OCI-M2 (cell line): ENCODE measurements at regions not wholly inside any gene's neighbourhood (a gene's known extent, or its start where the extent isn't known, plus 50 kb on each side); places are given as distances from the start of the nearest gene placed in this dataset.
"Not testable (repeated sequence)": the region's sequence is repeated elsewhere in the genome, so short reads cannot be mapped to it uniquely, and the experiment has no call there.

ENCODE experiments used
- DNase-seq: peaks from one replicate; lab custom pipeline; 2025; ENCODE audit not compliant: unreplicated experiment; lab: John Stamatoyannopoulos, UW

DNA sequence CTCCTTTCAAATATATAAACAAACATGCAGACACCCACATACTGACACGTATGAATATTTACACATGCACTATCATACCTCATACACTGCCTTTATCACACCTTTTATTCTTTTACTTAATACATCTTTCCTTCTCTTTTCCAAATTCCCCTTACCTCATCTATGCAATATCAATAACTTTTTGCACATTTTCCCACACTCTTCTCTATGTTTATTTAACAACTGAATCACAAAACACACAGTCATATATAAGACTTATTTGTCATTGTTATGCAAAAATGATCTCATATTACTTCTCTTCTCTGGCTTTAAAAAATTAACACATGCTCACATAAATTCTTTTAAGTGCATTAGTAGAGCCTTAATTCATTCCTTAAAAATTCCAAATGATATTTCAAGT lies 461.4 kb downstream of the DIPK2A start:
- DNase-seq, result no peak

DNA sequence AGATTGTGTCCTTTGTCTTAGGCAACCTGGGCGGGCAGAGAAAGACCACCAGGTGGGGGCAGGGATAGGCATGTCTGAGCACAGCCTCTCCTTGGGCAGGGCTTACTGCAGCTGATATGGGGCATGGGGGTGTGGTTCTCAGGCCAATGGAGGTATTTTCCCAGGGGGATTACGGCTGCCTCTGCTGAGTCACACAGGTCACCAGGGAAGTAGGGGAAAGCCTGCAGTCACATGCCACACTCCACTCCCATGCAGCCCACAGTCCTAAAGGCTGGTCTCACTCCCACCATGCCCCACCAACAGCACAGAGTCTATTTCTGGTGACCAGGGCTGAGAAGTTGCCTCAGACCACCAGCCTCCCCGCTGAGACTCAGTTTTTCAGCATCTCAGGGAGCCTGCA lies 466.4 kb downstream of the DIPK2A start:
- DNase-seq, result no peak

DNA sequence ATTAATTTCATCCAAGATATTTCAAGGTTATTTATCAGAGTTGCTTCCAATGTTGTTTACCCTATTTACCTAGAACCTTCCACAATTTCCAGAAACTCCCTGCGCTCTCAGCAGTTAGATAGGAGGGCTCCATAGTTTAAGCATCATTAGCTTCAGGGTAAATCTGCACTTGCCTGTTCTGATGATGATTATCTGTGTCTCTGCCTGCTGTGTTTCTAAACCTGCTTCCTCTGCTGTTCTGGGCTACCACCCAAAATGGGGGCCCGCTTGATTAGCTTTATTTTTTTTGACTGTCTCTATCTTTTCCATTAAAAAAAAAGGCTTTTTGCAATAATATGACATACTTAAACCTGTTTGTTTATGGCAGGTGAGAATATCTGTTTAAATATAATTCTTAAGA lies 472.4 kb downstream of the DIPK2A start:
- DNase-seq, result no peak

DNA sequence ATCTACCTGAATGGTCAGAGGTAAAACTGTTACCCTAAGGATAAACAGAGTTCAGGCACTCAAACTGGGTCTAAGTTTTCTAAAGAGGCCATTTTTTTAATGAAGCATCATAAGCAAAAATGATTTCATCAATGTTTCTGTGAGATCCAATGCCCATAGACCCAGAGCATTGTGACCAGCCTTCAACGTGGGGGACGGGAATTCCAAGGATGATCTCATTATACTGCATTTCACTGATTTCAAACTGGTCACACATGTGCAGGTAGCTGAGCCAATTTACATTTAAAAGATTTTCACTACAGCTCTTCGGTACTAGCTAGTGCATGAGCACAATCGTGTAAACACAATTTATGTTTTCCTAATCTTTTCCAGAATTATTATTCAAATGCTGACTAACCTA lies 472.9 kb downstream of the DIPK2A start:
- no peak for DNase-seq

DNA sequence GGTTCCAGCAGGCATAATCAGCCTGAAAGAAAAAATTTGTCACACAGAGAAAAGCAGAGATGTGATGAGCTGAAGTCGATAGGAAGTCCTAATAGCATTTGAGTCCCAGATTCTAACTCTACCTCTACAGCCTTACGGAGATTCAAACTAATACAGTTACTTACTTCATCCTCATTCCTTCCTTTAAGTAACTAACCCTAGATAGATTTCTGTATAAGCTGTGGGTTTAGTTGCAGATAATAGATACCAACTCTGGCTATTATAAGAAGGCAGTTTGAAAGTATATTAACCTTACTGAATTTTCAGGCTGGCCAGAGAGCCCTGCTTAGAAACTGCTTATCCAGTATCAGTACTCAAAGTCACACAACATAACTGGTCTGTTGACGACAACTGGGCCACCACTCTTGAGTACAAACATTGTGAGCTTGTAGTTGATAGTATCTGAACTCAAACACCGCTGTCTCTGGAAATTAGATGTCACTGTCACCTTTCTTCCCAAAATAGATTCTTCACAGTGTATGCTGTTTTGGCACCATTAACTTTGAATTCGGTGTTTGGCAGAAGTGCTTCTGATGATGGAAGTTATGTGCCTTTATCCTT lies 484.3 kb downstream of the DIPK2A start:
- DNase-seq, result no peak

DNA sequence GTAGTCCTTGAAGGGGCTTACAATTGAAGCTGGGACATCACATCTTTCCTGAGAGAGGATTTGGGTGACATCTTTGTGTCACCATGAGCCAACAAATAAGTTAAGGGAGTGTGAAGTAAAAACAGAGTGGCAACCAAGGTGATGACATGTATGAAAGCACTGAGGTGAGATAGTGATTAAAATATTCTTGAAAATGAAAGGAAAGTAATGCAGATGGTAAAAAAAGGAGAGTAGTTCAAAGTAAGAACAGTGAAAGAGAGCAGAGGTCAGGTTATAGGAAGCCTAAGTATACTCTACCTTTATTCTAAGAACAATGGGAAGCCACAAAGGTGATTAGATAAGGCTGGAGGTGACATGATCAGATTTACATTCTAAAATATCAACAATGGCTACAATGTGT lies 486.1 kb downstream of the DIPK2A start:
- DNase-seq, result no peak

DNA sequence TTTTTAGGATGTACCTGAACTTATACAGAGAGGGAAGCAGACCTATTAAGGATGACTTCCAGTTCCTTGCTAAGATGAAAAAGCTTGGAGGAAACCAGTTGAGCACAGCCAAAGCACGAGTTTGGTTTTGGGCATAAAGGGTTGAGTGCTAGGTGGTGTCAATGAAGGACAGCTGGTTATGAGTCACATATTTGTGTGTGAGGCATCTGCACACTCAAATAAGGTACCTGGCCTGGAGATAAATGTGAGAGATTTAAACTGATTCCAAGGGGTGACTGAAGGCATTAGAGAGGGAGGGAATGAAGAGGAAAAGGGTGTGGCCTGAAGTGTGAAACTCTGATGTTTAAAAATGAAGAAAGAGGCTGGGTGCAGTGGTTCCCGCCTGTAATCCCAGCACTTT lies 486.7 kb downstream of the DIPK2A start:
- DNase-seq, result no peak

DNA sequence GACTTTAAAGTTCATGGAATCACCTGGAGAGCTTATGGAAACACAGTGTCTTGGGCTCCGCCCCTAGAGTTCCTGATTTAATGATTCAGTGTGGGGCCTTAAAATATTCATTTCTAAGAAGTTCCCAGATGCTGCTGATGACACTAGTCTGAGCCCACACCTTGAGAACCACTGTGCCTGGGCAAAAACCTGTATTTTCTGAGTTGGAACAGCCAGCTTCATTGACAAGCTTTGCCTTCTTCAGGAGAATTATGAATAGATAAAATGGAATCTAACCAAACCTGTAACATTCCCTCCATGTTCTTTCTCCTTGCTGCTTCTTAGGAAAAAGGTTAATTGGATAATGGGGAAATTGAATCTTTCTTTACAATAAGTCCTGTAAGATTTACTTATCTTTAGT lies 490.7 kb downstream of the DIPK2A start:
- no peak for DNase-seq

DNA sequence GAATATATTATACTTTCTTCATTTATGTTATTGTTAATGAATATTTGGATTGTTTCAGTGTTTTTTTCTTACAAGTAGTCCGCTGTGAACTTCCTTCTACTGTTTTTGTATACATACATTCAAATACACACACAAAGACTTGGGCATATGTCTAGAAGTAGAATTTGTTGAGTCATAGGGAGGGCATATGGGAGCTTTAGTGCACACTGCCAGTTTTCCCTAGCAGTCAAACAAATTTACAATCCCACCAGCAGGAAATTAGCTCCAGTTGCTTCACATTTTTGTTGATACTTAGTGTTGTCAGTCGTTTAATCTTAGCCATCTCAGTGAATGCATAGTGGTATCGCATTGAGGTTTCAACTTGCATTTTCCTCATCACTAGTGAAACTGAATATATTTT lies 492.3 kb downstream of the DIPK2A start:
- no peak for DNase-seq

DNA sequence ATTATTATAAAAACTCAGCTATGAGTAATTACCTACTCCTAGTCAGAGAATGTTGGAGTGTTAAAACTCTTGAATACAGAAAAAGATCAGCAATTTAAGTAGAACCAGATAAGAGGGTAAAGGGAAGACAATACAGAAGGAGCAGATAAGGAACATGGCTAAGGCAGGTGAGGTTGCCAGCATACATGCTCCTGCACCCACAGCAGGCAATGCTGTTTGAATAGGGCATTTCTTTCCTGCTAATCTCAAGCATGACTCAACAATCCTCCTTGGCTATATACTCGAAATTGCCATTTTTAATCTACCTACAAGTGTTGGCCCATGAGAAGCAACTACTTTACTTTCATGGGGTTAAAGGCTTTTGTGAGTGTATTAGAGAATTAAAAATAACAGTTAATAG lies 494.5 kb downstream of the DIPK2A start:
- DNase-seq, result no peak

DNA sequence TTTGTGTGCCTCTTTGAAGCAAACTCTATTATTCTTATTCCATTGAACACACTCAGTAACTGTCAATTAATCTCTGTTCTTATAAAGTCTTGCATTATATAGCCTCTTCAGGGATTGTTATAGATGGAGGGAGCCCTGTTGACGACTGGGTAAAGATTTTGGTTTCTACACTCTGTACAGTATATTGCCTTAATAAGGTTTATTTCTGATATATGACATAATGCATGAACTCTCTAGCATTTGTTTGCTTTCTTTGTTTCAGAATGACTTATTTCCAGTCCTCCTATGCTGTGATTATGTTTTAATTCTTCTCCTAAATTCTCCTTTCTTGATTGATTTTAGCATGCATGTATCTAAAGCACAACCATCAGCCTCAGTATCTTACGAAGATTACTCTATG lies 494.9 kb downstream of the DIPK2A start:
- DNase-seq, result no peak

DNA sequence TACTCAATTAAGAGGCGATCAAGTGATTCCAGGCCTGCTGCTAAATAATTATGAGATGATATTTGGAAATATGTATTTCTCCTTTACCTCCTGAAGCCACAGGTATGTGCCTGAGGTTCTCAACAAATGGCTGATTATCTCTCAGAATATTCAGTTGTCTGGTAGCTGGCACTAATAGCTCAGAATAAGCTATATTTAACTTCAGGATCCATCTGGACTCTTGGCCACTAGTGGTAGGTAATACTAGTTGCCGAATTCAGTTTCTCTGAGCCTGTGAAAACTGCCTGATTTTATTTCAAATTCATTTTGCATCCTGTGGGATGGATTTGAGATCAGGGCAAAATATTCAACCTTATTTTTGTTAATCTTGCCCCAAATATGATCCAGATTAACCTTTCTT lies 499.0 kb downstream of the DIPK2A start:
- no peak for DNase-seq

DNA sequence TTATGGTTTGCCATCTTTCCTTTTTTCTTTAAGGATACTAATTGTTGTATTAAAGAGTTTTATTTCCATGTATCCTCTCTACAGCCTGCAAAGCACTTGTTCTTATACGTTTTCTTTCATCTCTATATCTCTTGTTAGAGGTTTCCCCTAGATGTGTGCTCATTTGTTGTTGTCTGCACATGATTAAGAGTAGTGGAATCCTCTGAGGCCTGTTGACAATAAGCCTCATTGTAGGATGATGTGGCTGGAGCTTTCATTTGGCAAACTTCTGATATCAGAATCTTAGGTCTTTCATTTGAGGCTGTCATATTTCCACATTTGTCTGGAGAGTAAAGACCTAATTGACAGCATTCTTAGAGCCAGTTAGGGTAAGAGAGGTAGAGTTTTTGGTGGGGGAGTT lies 506.0 kb downstream of the DIPK2A start:
- no peak for DNase-seq

DNA sequence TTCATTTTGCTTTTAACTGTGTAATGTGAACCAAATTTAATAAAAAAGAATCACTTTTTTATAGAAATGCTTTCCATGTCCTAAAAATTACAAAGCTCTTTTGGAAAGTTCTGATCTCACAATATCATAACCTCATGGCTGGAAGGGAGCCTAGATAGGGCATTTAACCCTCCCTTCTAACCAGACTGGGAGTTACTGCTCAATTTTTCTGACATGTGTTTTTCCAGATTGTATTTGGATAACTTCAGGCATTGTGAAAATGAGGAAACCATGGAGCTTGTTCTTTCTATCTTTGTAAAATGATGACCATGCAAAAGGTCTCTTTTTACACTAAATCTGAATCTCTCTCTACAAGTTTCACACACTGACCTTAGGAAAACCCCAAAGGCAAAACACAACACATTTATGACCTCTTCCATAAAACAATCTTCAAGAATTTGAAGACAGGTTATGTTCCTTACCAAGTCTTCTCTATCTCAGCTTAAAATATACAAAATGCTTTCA lies 508.8 kb downstream of the DIPK2A start:
- DNase-seq, result no peak

DNA sequence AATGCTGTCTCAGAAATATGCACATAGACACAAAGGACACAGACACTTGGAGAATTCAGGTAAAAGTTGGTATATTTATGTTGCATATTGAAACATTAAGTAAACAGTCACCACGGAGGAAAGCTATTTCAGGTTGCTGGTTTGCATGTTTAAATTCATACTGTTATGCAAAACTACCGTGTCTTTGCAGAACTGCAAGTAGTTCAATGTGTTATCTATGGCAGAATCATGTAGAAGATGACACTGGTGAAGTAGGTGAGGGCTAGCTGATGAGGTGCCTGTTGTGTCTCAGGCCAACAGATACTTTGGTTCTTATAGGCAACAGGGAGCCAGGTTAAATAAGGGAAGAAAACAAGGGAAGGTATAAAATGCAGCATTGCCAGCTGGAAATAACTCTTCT lies 511.3 kb downstream of the DIPK2A start:
- DNase-seq, result no peak

DNA sequence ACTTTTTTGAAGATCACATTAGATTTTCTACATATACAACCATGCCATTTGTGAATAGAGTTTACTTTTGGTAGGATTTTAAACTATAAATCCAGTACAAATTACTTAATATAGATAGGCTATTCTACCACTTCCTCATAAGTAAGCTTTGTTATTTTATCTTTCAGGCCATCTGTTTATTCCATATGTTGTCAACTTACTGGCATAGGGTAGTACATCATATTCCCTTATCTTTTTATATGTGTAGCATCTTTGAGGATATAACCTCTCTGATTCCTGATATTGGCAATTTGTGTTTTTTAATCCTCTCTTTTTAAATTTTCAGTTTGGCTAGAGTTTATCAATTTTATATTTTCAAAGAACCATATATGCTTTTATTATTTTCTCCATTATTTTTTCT lies 515.4 kb downstream of the DIPK2A start:
- no peak for DNase-seq

DNA sequence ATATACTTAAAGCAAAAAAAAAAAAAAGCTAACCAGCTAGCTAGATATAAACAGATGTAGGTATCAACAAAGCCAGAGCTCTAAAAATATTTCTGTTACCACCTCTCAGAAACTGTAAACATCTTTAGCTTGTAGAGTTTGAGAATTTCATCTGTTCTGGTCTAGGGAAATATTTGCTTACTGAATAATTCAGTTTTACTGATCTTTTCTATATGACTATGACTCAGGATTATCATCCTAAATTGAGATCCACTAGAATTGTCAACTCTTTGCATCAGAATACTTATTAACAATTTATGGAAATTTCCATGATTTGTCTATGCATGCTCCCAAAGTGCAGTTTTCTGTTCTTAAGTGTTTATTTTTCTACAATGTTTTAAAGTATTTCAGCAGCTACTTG lies 517.3 kb downstream of the DIPK2A start:
- DNase-seq, result no peak

DNA sequence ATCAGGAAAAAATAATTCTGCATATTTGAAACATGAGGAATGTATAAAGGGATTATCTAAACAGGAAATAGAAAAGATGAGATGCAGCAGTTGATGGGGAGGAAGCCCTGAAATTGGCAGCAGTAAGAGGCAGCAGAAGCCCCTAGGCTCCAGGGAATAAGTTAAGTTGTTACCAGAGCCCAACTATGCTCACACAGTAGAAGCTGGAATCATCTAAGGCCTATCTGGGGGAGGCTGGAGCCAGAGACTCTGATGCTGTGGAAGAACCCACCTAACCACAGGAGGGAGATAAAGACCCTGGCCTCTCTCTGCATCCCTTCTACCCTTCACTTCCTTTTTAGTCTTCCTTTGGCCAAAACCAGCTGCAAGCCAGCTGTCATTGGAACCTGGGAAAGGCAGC lies 519.7 kb downstream of the DIPK2A start:
- no peak for DNase-seq

DNA sequence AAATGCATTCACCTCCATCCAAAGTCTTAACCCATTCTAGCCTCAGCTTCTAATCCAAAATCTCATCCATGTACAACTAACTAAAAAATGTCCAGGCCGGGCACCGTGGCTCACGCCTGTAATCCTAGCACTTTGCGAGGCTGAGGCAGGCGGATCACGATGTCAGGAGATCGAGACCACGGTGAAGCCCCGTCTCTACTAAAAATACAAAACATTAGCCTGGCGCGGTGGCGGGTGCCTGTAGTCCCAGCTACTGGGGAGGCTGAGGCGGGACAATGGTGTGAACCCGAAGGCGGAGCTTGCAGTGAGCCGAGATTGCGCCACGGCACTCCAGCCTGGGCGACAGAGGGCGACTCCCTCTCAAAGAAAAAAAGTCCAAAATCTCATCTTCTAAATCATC lies 523.0 kb downstream of the DIPK2A start:
- DNase-seq, result not testable (repeated sequence)

DNA sequence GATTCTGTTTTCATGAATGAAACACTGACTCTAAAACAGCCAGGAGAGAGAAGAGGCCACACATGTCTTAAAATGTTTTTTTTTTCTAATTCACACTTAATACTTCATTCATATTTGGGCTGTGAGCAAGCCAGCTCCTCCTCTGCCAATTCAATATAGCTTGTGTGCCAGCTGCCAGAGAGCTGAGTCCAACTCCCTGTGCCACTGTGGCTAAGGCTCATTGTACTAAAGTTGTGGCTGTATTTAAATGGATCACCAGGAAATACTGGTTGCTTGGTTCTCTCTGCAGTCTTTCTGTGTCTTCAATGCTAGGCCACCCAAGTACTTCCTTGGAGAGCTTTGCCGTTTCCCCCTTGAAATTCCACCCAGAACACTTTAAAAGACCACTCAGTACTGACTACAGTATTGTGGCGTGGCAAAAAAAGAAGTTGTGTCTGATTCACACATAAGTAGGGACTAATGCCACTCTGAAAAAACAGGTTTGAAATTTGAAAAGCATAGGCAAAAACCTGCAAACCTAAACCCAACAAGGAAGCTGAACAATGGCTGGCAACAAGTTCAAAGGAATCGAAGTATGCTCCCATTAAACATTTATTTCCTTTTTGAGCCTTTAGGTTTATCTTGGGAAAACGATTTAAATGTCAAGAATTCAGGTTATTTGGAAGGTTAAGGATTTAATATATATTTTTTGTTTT lies 524.7 kb downstream of the DIPK2A start:
- DNase-seq, result no peak

DNA sequence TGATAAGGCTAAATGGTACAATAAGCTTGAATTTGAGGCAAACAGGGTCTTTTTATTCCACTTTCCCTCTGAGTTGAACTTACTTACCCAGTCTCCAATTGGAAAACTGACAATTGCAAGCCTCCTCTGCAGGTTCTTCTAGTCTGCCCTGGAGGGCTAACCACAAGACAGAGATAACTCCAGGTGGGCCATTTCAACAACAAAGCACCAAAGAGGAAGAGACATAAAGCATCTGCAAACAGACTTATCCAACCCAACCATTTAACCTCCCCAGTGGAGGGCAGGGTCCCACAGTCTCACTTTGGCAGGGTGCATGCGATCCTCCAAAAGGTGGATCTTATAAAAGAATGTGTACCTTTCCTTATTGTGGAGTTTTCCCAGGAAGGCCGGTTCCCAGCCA lies 525.8 kb downstream of the DIPK2A start:
- DNase-seq, result no peak

DNA sequence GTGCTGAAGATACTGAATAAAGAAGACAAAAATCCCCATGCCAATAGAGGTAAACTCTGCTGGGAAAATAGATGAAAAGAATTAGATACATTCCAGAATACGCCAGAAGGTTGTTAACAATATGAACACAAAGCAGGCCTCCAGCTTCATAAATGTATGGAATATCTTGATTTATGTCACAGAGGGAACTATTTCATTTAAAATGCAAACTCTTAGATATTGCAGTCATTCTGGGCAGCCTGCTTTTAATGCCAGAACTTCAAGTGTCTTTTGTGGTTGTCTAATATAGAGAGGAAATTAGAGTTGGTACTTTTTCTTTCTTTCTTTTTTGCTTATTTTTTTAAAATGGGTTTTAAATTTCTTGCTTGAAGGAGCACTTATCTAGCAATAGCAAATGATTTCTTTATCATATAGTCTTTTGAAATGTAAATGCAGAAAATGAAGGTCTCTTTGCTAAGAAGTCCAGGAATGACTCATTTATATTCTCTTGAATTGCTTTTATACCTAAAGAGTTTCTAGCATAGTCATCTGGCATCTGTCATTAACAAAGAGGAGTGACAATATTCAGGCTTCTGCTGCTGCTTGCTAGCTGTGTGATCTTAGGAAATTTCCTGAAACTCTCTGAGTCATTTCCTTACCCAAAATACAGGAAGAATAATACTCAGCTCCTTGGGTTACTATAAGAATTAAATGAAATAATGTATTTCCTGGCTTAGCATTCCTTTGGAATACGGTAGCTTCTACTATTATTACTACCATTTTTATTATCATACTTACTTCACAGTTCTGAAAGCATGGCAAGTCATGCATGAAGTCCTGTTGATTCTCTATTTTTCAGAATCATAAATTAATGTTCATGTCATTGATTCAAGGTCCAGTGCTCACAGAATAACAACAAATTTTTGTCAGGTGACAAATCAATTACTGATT lies 527.6 kb downstream of the DIPK2A start:
- DNase-seq, result no peak
